H4 (cell line): ENCODE measurements at regions not wholly inside any gene's neighbourhood (a gene's known extent, or its start where the extent isn't known, plus 50 kb on each side); places are given as distances from the start of the nearest gene placed in this dataset.

ENCODE experiments used
- DNase-seq: peaks from one replicate; pipeline ENCODE4 v3.0.0-alpha.2; 2015; ENCODE audit warnings: low spot score

DNA sequence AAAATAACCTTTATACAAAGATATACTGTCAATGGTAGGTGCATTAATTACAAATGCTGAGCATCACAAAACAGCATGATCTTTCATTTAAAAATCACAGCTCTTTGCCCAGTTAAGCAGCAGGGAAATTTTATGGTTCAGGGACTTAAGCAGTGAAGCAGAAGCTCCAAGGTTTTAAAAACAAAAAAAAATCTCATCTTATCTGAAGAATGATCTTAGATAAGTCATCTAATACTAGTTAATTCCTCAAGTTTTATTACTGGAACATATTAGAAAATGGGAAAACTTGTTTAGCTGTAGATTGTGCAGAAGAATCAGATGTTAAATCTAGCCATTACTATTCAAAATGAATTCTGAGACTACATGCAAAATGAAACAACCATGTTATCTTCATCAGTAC is 289.9 kb downstream of the GASK1B start:
- no peak for DNase-seq

DNA sequence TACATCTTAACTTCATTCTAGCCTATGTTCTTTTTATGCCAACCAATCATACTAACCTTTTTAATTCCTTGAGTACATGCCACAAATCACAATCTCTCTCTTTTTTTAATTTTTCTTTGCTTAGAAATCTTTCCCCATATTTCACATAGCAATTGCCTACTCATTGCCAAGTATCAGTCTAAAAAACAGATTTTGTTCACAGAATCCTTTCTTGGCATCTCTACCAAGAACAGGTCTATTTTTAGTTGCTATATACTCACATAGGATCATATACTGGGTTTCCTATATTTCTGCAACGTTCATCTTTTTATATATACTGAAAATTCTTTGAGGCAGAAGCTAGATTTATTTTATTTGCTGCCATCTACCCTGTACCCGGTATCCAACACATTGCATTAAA is 292.1 kb downstream of the GASK1B start:
- no peak for DNase-seq

DNA sequence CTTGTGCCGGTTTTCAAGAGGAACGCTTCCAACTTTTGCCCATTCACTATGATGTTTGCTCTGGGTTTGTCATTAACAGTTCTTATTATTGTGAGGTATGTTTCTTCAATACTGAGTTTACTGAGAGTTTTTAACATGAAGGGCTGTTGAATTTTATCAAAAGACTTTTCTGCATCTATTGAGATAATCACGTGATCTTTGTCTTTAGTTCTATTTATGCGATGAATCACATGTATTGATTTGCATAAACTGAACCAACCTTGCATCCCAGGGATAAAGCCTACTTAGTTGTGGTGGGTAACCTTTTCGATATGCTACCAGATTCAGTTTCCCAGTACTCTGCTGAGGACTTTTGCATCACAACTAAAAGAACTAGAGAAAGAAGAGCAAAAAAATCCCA is 318.0 kb downstream of the GASK1B start:
- DNase-seq, result no peak

DNA sequence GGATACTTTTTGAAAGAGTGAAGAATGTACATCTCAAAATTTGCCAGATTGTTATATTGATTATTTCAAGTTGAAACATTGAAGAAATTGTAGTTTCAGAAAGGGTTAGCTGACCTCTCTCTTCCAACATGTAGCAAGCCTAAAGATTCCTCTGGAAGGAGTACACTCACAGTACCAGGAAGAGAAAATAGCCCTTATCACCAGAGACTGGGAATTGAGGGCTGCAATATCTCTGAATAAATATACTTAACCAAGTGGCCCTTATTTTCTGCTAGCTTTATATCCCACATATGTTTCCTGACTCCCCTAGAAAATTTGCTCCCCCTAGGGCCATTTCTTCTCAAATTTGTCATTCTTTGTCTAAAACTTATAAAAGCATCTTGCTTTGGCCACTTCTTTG is 332.2 kb downstream of the GASK1B start:
- no peak for DNase-seq

DNA sequence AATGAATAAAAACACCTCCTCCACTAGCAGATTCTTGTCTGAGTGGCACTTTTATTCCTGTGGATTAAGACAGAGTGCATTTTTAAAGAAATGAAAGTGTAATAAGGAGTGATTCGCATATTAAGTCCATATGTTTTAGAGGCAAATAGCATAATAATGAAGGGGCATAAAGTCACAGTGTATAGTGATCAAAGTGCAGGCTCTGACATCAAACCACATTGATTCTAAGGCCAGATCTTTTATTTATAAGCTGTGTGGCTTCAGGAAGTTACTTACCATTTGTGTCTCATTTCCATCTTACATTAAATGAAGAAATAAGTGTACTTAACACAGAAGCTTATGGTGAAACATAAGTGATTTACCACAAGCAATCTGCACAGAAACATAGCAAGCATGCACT is 332.8 kb downstream of the GASK1B start:
- DNase-seq, result no peak

DNA sequence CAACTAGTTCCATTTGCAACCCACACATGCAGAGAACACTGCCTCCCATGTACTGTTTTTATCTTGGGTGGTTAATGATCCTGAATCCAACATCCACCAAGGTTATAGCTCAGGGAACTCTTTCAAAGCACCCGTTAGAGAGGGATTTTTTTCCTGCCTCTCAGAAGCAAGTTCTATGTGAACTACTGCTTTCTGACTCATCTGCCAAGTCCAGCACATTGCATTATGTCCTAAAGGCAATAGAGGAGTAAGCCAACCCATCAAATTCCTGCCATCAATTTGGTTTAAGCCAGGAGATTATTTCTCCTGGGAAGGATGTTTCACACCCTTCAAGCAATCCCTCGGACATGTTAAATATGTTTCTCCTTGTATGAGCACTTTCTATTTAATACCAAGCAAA is 334.5 kb downstream of the GASK1B start:
- DNase-seq, result peak; percentile 21

DNA sequence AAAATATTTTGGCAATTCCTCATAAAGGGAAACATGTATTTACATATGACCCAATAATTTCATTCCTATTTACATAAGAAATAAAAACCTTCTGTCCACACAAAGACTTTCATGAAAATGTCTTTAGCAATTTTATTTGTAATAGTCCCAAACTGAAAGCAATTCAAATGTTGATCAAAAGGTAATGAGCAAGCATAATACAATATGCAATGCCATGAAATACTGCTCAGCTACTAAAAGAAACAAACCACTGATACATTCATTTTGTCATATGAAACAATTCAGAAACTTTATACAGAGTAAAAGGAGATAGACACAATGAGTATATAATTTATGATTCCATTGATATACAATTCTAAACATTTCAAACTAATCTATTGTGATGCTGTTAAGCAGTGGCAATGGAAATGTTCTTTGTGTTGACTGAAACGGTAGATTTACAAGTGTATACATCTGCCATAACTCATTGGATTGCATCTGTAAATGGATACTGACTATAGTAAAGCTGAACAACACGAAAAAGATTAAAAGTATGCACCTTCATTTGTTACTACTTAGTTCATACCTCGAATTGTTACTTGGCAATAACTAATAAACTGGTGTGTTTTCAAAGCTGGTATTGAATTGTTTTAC is 335.6 kb downstream of the GASK1B start:
- DNase-seq, result no peak

DNA sequence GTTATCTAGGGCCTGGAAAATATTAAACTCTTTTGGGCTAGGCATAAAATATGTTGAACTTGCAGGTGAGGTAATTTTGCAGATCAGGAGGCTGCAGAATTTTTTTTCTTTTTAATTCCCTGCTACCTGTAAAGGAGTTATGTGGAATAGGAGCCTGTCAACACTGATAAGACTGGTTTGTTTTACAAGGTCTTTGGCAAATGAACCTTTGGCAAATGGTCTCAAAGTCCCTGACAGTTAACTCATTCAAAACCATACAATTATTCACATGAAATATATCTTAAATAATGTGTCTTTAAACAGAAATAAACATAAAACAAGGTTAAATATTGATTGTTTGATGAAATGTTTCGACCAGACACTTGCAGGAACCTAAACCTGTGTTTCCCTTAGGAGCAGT is 340.2 kb downstream of the GASK1B start:
- no peak for DNase-seq

DNA sequence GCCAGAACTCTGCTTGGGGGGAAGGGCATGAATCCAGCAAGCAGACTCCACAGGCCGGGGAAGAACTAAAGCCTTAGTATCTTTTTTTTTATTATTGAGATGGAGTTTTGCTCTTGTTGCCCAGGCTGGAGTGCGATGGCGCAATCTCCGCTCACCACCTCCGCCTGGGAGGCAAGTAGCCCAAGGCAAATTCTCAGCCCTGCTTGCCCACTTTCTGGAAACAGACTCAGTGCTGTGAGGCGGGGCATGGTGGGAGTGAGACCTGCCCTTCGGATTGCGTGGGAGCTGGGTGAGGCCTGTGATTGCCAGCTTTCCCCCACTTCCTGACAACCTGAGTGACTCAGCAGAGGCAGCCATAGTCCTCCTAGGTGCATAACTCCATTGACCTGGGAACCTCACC is 348.8 kb downstream of the GASK1B start:
- DNase-seq, result peak; percentile 74

DNA sequence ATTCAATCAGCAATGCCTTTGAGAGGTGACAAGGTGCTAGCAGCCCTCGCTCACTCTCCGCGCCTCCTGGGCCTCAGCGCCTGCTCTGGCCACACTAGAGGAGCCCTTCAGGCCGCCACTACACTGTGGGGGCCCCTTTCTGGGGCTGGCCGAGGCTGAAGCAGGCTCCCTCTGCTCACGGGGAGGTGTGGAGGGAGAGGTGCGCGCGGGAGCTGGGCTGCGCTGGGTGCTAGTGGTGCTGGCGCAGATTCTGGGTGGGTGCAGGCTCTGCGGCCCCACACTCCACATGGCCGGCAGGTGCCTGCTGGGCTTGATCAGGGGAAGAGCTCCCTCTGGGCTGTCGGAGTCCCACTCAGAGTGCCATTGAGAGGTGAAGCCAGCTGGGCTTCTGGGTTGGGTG is 351.0 kb downstream of the GASK1B start:
- no peak for DNase-seq

DNA sequence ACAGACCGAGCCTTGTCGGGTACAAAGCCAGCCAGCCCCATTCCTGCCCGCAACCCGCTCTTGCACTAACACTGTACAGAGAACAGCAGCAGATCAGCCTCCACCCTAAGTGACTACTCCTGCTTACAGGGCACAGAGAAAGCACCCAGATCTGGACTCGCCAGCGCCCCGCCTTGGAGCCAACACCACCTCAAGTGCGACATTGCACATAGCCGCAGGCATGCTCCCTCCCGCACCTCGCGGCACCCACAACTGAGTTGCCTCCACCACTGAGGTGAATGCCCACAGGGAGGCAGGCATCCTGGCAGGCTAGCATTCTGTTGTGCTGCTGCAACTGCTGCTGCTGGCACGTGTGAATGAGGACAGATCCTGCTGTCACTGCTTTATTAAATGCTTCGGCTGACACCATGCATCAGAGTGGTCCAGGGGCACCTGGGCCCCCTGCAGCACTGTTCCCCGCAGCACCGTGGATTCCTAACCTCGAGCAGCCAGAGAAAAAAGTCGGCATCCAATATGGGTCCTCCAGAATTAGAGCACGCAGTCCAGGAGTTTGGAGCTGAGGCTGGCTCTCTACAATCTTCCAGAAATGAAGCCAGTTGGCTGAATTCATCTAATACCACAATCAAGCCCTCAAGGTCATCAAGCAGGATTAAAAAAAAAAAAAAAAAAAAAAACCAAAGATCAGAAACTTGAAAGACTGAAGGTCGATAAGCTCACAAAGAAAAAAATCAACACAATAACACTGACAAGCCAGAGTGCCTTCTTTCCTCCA is 352.9 kb downstream of the GASK1B start:
- DNase-seq, result no peak

DNA sequence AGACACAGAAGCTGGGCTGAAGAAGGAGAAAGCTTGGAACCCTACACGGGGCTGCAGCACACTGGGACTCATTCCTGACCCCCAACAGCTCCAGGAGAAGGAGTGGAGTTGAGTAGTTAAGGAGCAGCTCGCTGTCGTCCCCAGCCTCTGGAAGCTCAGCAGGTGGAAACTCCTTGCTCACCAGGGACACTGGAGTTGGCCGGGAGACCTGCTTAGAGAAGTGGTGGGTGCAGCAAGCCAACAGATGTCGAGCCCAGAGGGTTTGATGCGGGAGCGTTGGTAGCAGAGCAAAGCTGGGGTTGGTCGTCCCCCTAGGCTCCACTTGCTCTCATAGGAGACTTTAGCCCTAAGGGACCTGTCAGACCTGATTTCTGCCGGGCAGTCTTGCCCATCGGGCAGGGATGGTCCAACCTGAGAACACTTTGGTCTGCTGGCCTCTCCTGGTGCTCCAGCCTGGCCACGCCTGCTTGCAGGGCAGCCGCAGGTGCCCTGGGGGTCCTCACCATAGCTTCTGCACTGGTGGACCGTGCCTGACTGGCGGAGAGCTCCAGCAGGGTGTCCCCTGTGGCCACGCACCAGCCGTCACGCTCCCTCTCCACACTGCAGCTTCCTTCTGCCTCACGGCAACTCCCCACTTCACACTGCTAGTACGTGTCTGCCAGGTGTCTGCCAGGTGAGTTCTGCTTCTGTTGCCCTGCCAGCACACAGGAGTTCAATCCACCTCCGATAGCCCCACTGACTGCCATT is 353.7 kb downstream of the GASK1B start:
- no peak for DNase-seq

DNA sequence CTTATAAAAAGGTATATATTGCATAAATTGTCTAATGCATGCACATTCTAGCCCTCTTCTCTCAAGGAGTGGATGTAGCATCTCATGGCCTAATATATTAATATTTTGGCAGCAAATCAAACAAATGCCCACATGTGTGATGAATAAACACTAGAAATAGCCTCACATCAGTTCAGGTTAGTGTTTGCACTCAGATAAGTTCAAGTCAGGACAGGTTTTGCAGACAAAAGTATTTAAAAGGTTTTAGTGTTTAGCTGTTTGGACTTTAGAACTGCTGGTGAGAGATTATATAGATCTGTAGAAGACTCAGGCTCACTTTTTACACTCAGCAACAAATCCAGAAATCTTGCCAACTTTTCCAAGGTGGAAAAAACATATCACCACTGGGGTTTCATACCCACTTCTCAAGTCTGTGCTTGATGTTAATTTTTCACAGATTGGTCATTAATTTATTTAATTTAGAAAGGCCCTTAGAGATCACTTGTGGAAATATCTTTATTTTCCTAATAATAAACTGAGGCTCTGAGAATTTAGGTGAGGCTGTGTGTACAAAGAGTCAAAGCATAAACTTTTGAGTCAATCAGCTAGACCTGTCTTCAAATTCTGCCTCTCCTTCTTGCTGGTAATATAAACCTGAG is 362.6 kb downstream of the GASK1B start:
- no peak for DNase-seq

DNA sequence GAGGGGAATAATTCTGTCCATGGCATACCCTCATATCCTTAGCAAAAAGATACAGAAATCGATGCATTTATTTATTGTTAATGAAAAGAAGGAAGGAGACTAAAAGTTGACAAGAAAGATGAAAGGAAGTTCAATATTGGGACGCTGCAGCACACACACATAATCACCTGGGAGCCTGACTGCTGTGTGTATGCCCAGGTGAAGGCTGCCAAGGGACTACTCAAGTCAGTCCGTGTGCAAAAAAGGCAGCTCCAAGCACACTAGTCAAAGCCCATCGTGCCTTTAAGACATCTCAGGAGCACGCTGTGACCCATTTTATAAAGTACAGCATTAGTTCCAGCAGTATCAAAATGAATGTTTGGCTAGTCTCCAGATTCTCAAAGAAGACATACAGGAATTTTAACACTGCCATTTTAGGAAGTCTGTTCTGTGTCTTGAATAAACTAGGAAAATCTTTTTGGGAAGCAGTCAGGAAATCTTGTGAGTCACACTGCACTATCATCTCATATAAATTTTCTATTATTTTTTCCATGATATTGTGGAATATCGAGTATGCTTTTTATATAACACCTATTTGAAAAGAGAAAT is 363.9 kb downstream of the GASK1B start:
- DNase-seq, result no peak

DNA sequence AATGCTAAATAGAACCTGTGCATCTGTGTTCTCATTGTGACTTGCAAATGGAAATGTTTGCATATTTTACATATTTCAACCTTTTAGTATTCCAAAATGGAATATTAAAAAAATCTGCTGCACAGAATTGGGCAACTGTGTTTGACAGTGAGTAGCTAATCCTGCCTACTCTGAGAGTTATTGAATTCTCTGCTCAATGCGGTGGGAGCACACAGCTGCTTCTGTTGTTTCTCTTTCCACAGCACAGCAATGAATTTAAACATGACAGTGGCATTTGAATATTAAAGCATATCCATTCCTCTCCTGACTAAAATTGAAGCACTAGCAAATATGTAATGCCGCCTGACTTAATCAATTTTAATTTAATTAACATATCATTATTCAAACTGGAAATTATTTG is 366.6 kb downstream of the GASK1B start:
- DNase-seq, result no peak

DNA sequence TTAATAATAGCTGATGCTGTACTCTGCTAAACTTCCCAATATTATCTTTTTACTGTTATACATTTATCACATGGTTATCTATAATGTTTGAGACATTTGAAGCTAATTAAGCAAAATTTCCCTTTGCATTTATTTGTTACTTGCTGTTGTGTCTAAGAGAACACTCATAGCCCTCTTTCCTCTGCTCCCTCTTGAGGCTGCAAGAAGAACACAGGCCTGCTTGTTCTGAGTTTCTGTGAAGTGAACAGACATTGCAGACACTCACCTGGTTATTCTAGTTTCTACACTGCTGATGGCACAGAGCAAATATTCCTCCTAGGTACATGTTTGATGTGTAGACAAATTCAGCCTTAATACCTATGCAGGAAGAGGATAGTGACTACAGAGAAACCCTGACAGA is 367.8 kb downstream of the GASK1B start:
- DNase-seq, result peak; percentile 22

DNA sequence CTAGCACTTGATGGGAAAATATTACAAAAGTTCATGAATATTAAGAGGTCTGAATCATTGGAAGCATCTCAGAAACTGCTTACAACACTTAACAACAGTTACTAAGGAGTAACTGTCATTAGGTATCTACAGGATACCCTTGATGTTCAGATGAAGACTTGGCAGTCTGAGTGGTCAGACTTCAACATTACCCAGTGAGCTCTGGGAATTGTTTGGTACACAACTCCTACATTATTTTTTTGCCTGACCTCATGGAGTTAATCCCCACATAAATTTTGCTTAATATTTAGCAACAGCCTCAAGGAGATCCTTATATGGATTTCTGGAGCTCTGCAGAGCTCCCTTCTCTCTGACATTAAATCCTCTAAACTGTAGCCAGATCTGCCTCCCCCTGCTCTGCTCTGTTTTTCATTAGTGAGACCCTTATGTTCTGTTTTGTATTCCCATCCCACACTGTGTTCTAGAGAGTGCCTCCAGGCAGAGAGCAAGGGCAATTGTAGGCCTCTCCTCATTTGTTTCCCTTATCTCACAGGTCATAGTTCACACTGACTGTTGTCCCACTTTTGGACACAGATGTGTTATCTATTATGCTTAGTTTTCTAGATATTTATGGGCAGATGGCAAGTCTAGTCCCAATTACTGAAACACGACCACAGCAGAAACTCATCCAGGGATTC is 368.8 kb downstream of the GASK1B start:
- no peak for DNase-seq

DNA sequence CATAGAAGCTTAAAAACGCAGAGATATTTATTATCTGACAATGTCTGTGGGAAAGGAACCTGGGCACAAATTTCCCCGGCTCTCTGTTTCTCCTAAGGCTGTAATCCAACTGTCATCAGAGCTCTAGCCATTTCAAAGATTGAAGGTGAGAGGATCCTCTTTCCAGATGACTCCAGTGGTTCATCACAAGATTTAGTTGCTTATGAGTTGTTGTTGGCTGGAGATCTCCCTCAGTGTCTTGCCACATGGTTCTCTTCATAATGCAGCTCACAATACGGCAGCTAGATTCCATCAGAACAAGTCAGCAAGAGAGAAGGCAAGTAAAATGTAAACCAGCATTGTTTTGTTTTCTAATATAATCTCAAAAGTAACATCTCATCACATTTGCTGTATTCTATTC is 369.4 kb downstream of the GASK1B start:
- no peak for DNase-seq

DNA sequence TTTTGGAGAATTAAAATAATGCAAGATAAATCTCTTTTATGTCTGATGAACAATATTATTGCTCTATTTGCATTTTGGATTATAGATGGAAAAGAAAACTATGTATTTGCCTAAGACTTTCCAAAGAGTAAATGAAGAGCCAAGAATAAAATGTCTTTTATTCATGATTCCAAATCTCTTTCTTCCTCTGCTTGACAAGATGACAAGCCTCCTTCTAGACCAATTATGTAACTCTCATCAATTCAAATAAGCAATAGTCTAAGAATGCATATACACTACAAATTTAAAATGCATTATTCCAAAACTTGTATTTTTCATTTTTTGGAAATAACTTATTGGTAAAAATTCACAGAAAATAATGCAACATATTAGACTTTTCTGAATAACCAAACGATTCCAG is 377.3 kb downstream of the GASK1B start:
- DNase-seq, result no peak

DNA sequence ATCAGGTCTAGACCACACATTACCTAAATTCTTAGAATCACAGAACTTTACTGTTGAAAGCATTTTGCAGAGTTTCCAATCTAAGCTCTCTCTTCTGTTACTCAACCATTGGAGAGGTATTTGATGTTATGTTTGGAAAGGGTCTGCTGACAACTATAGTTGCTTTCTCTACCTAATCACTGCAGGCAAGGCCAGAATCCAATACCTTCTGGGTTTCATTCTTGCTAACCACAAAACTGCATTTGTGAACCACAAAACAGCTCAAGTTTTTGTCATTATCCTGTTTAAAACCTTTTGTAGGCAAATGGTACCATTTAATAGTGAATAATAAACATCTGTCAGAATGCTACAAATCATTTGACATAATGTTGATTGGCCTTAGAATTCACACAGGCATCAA is 380.1 kb downstream of the GASK1B start:
- peak; percentile 53 for DNase-seq

DNA sequence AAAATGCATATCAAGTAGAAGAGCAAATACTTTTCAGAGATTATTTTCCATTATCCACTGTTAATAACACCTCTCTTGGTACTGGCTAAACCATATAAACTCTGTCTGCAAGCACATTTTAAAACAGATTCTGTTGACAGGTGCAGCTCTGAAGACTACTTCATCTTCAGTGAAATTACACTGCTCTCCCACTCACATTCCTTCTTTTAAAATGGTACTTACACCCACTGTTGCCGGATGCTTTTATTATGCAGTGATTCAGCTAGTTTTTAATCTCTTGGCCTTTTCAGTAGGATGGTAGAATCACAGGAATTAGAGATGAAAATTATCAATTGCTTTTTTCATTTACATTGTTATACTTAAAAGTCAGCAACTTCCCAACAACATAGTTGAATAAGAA is 381.6 kb downstream of the GASK1B start:
- DNase-seq, result no peak

DNA sequence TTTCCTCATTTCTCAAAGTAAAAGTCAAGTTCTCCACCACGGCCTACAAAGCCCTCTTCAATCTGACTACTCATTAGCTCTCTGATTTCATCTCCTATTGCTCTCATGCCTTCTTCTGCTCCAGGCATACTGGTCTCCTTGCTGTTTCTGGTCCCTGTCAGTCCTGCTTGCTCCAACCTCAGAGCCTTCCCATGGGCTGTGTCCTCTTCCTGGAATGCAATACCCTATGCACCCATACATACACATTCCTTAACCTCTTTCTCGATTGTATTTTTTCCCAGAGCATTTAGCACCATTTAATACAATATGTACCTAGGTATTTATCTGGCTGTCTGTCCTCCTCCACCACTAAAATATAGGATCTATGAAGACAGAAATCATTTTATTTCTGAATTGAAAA is 385.2 kb downstream of the GASK1B start:
- DNase-seq, result no peak
